GM18517 (cell line): ENCODE measurements at regions not wholly inside any gene's neighbourhood (a gene's known extent, or its start where the extent isn't known, plus 50 kb on each side); places are given as distances from the start of the nearest gene placed in this dataset.
"Not testable (repeated sequence)": the region's sequence is repeated elsewhere in the genome, so short reads cannot be mapped to it uniquely, and the experiment has no call there.

Experiments used
- ATAC-seq: cut with Tn5 transposase; IDR thresholded peaks from one replicate; pipeline ENCODE4 v1.9.1; 2021; ENCODE audit warnings: mild to moderate bottlenecking, moderate library complexity; ENCODE audit not compliant: unreplicated experiment

DNA sequence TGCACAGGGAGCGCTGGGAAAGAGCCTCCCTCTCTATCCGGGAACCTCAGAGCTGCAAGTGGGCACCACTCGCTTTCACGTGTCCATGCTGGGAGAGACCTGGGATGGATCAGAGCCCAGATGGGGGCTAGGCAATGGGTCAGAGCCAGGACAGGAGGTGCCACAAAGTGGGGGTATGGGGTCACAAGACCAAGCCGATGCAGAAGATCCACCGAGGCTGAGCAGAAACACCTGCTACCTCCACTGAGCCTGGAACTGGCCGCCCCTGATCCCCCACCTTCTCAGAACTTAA is 180.9 kb upstream of the SFSWAP start:
- no peak for ATAC-seq

DNA sequence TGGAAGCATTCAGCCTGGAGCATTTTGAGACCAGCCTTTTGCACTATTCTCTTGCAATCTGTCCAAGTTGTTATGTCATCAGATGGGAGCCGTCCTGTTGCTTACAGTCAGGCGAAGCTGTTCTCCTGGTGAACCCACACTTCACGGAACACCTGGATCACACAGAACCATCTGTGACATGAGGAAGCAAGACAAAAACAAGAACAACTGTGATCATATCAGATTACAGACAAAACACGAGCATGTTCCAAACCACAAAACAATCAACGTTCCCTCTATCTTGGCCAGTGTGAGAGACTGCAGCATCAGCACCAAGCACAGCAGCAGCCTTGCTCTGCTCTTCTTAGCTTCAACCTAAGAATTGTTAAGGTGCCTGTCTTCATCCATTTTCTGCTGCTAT is 180.5 kb upstream of the SFSWAP start:
- no peak for ATAC-seq

DNA sequence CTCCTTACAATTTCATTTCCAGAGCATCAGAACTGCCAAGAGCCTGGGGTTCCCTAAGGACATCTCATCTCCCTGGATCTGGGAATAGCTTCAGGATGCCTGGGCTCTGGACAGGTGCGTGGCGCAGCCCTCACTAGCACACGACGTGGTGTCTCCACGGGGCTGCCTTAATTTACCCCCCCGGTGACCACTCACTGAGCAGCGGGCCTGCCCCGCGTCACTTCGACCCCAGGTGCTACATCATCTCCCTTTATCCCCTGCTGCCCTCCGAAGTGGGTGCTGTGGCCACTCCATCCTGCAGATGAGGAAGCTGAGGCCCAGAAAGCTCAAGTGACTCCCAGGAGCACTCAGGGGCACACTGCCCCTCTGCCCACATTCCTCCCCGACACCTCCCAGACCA is 177.8 kb upstream of the SFSWAP start:
- no peak for ATAC-seq

DNA sequence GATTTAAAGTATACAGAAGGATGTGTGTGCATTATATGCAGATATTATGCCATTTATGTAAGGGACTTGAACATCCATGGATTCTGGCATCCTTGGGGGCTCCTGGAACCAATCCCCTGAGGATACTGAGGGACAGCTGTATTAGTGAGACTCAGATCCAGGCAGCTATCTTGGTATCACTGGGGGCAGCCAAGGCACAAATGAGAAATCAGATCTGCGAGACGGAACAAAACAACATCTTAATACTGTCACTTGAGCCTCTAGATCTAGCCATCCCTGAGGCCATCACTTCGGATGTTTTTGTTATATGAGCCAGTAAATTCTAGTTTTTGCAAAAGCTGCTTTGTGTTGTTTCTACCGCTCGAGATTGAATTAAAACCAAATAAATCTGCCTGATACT is 175.1 kb upstream of the SFSWAP start:
- ATAC-seq, result no peak

DNA sequence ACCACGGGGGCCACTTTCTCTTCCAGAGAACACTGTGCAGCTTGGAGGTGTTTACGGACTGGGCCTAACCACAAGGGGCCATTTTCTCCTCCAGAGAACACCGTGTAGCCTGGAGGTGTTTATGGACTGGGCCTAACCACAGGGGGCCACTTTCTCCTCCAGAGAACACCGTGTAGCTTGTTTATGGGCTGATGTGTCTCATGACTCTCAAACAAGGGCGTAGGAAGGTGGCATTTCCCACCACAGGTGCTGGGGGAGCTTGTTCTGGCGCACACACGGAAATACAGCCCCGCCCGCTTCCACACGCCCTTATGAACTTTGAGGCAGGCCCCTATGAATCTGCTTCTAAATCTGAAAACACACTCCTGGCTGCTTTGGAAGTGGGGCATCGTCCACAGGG is 174.6 kb upstream of the SFSWAP start:
- no peak for ATAC-seq

DNA sequence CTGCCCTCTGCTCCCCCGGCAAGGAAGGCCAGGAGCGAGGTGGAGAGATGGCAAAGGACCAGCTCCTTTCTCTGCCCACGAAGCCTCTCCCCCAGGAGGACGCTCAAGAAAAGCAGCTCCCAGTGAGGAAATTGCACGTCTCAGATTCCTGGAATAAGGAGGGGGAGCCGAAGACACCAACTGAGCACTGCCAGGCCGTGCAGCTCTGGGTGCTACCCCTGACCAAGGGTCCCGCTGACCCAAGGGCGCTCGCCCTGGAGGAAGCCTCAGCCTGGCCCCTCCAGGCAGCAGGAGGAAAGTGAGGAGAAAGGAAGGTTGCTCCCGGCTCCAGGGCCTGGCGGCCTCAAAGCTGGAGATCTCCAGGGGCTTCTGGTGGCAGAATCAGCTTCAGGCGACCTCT is 174.1 kb upstream of the SFSWAP start:
- ATAC-seq, result no peak

DNA sequence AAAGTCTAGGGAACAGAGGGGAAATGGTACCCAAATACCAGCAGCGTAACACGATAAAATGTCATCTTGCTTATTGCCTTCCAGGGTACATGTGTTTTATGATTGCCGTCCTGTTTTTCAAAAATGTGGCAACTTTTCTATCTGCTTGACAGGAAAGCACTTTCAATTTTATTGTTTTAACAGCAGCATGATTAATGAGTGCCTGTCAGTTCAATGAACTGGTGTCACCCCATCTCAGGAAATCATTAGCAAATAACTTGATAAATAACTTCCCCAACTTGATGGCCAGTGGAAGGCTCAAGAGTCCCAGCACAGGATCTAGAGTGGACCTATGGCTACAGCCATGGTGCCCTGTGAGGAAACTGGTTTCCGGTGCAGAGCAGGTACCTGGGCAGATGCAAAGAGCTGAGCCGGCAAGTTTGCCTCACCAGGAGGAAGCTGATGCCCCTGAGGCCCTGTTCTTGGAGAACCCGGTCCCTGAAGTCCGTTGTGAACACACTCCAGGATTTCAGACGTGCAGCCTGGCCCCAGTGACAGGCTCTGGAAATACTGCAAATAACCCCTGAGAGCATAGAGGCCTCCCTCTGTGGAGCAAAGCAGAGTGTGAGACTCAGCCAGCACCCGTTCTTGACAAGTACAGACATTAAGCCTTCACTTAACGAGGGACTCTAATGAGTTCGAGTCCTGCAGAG is 173.5 kb upstream of the SFSWAP start:
- ATAC-seq, result no peak

DNA sequence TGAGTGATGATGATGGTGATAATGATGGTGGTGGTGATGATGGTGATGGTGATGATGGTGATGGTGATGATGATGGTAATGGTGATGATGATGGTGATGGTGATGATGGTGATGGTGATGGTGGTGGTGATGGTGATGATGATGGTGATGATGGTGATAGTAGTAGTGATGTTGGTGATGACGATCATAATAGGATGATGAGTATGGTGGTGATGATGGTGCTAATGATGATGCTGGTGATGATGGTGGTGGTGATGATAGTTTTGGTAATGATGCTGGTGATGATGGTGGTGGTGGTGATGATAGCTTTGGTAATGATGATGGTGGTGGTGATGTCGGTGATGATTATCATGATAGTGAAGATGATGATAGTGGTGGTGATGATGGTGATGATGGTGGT is 171.5 kb upstream of the SFSWAP start:
- ATAC-seq, result no peak

DNA sequence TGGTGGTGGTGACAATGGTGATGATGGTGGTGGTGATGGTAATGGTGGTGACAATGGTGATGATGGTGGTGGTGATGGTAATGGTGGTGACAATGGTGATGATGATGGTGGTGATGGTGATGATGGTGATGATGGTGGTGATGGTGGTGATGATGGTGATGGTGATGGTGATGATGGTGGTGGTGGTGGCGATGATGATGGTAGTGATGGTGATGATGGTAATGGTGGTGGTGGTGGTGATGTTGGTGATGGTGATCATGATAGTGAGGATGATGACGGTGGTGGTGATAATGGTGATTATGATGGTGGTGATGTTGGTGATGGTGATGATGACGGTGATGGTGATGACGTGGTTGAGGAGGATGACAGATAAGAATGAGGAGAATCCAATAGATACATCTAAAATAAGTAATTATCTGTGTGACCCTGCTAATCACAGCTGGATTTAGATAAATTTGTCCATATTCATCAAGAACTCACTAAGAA is 170.7 kb upstream of the SFSWAP start:
- ATAC-seq, result no peak

DNA sequence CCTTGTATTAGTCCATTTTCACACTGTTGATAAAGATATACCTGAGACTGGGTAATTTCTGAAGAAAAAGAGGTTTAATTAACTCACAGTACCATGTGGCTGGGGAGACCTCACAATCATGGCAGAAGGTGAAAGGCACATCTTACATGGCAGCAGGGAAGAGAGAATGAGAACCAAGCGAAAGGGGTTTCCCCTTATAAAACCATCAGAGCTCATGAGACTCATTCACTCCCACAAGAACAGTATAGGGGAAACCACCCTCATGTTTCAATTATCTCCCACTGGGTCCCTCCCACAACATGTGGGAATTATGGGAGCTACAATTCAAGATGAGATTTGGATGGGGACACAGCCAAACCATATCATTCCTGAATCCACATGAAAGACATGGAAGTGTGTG is 169.4 kb upstream of the SFSWAP start:
- not testable (repeated sequence) for ATAC-seq

DNA sequence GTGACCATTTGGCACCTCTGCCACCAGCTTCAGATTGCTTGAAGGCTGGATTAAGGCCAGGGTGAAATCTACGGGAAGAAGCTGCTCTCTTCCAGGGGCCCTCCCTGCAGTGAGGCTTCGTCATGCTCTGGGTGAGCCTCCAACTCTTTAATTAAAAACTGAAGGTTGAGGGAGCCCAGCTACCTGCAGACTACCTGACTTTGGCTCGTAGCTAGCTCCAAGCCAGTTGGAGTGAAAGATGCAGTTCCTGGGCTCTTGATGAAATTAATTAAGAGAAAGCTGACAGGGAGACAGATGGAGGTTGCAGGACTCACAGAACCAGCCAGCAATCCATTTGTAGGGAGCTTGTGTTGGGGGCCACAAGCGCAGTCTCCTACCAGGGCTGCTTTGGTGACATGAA is 168.5 kb upstream of the SFSWAP start:
- no peak for ATAC-seq

DNA sequence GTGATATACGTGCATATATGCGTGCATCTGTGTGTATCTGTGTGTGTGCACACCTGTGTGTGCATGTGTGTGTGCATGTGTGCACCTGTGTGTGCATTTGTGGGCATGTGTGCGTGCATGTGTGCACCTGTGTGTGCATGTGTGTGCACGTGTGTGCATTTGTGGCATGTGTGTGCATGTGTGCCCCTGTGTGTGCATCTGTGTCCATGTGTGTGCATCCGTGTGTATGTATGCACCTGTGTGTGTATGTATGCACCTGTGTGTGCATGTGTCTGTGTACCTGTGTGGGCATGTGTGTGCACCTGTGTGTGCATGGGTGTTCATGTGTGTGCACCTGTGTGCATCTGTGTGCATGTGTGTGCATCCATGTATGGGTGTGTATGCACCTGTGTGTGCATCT is 167.8 kb upstream of the SFSWAP start:
- no peak for ATAC-seq

DNA sequence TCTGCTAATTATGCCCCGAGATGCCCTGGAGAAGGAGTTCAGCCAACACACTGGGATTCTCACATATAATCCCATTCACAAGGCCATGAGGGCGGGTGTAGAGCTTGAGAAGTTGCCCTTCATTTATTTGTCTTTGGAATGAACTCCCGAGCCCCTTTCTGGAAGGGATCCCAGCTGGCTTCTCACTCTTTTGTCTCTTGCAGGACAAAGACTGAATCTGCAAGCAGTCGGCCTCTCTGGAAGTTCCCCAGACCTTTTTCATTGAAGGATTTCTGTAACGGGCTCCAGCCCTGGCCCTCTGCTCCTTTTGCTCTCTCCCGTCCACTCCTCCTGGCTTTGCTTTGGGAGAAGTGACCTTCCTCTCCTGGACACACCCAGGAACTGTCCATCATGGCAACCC is 163.3 kb upstream of the SFSWAP start:
- no peak for ATAC-seq

DNA sequence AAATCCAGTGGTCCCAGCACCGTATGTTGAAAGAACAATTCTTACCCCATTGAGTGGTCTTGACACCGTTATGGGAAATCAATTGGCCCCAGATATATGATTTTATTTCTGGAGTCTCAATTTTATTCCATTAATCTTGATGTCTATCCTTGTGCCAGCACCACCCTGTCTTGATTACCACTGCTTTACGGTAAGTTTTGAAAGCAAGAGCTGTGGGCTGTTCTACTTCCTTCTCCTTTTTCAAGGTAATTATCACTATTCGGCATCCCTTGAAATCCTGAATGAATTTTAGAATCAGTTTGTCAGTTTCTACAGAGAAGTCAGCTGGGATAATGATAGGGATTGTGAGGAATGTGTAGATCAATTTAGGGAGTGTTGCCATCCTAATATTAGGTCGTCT is 160.8 kb upstream of the SFSWAP start:
- no peak for ATAC-seq

DNA sequence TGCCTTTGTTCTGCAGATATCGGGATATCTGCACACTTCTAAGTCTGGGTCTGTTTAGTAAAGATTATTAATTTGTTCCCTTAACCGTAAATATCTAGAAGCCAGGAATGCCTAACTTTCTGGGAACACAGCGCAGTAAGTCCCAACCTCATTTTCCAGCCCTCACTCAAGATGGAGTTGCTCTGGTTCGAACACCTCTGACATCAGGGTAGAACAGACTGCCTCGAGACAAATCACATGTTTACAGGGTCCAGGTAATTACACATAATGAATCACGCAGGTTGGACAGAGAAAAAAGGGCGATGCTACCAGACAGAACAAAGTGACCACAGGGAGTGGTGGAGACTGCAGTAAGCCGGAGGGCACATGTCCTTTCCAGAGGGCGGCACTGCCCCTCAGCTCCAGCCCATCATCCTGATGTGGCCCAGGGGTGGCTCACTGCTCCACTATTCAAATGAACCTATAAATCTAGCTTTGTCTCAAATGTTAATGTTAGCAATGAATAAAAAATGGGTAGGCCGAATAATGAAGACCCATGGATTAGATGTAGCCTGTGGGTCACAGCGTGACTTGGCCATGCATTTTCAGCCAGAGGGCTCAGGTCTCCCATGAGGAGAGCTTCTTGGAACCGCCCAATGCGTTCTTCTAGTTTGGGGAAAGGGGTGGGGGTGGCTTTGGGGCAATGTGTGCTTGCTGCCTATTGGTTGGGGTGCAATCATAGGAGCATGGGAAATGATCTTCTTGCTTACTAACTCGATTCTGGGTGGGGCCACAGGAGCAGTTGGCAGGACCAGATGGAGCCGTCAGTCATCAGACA is 159.0 kb upstream of the SFSWAP start:
- ATAC-seq, result no peak

DNA sequence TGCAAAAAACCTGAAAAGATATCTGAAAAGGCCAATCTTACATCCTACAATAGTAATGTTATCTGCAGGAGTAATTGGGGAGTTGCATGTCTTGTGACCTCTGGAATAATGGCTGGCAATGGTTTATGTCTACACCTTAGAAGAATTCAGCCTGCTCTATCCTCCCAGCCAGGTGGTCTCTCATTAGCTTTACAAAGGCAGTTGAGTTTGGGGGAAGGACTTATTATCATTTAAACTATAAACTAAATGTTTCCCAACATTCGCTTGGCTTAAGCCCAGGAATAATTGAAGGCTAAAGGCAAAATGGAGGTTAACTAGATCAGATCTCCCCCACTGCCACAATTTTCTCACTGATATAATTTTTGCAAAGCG is 158.4 kb upstream of the SFSWAP start:
- ATAC-seq, result no peak

DNA sequence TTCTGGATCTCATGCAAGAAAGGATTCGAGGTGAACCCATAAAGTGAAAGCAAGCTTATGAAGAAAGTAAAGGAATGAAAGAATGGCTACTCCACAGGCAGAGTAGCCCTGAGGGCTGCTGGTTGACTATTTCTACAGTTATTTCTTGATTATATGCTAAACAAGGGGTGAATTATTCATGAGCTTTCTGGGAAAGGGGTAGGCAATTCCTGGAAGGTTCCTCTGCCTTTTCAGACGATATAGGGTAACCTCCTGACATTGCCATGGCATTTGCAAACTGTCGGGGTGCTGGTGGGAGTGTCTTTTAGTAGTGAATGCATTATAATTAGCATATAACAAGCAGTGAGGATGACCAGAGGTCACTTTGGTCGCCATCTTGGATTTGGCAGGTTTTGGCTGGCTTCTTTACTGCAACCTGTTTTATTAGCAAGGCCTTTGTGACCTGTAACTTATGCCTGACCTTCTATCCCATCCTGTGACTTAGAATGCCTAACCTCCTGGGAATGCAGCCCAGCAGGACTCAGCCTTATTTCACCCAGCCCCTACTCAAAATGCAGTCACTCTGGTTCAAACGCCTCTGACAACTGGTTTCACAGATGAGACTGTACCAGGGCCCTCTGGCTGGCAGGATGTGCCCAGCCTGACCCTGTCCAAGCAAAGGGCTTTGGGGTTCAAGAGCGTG is 157.7 kb upstream of the SFSWAP start:
- ATAC-seq, result no peak

DNA sequence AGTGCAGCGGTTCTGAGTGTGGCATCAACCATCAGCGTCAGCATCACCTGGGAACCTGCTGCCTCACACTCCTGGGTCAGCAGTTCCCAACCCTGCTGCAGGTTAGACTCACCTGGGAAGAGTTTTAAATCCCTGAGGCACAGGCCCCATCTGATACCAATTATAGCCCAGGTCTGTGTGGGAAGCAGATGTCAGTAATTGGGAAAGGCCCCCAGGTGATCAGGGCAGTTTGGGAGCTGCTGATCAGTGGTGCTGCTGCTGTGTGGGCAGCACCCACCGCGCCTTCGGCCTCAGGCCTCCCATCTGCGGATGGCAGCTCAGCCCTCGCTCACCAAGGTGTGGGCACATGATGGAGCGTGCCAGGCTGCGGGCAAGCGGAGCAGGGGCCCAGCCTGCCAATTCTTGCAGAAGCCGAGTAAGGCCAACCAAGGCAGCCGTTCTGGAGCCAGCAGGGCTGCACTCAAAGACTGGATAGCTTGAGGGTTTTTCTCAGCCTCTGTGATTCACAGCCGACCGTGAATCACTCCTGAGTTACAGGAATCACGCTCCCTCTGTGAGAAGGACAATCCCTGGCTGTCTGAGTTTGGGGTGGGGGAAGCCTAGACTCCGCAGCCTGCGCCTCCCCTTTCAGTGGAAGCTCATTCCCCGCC is 155.6 kb upstream of the SFSWAP start:
- no peak for ATAC-seq

DNA sequence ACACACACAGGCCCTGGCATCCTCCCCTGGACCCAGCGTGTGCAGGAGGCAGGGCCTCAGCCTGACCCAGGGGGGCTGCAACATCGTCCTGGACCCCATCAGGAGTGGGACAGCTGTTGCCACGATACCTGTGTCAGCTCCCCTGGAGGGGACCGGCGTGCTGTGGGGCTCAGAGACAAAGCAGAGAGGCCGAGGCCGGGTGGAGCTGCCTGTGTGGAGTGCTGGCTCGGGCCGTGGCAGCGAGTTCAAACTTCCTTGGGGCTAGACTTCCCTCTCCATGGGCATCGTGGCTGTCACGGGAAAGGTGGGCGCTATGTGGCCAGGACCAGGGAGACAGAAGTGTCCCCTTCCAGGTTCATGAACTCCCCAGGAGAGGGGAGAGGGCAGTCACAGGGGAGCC is 155.0 kb upstream of the SFSWAP start:
- no peak for ATAC-seq

DNA sequence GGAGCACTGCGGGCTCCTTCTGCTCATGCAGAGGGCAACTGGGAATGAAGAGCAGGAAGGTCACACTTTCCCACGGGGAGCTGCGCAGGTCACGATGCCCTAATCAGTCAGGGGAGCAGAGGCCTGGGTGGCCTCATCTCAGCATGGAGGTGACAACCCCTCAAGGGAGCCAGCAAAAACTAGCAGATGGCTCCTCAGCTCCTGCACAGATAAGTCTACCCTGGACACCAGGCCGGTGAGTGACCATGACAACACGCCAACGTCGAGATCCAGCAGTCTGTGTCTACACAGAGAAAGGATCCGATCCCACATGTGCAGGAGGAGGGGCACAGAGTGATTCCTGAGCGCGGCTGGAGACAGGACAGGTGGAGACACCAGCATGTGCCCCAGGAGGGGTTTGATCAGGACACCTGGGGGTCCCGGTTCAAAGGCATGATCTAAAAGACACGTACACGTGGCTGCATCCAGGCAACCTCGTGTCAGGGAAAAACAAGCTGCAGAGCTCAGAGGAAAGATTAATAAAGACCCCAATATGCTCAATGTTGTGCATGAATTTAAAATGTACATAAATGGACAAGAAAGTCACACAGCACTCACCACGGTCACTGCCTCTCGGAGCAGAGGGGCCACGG is 153.7 kb upstream of the SFSWAP start:
- ATAC-seq, result no peak
